ENCODE measurements at regions not wholly inside any gene's neighbourhood (a gene's known extent, or its start where the extent isn't known, plus 50 kb on each side); places are given as distances from the start of the nearest gene placed in this dataset.
"Not testable (repeated sequence)": the region's sequence is repeated elsewhere in the genome, so short reads cannot be mapped to it uniquely, and the experiment has no call there.

- DNase-seq = no peak
Measured at GRCh38 chr11:116326146-116326545, 446.6 kb downstream of the BUD13 start.

- no peak for DNase-seq
Measured at GRCh38 chr11:116325247-116325646, 447.5 kb downstream of the BUD13 start.

GRCh38 chr11:116324077-116324476 is 448.7 kb downstream of the BUD13 start:
- not testable (repeated sequence) for DNase-seq

GRCh38 chr11:116317212-116317611 is 455.6 kb downstream of the BUD13 start:
- DNase-seq = no peak

GRCh38 chr11:116314006-116314405 is 458.8 kb downstream of the BUD13 start:
- DNase-seq = no peak

- peak; percentile 90 for DNase-seq
Measured at GRCh38 chr11:116312570-116313391, 460.0 kb downstream of the BUD13 start.

GRCh38 chr11:116311206-116311605 is 461.6 kb downstream of the BUD13 start:
- DNase-seq = no peak

- DNase-seq = no peak
Measured at GRCh38 chr11:116310698-116311097, 462.1 kb downstream of the BUD13 start.

GRCh38 chr11:116310226-116310625 is 462.6 kb downstream of the BUD13 start:
- peak; percentile 43 for DNase-seq

- no peak for DNase-seq
Measured at GRCh38 chr11:116309446-116309845, 463.3 kb downstream of the BUD13 start.

GRCh38 chr11:116302756-116303155 is 470.0 kb downstream of the BUD13 start:
- no peak for DNase-seq

GRCh38 chr11:116301141-116301540 is 471.6 kb downstream of the BUD13 start:
- DNase-seq = no peak

- no peak for DNase-seq
Measured at GRCh38 chr11:116300232-116300631, 472.6 kb downstream of the BUD13 start.

GRCh38 chr11:116294630-116295029 is 478.2 kb downstream of the BUD13 start:
- DNase-seq = no peak

- DNase-seq = no peak
Measured at GRCh38 chr11:116287866-116288265, 484.9 kb downstream of the BUD13 start.

GRCh38 chr11:116285026-116285425 is 487.8 kb downstream of the BUD13 start:
- no peak for DNase-seq

GRCh38 chr11:116283300-116283699 is 489.5 kb downstream of the BUD13 start:
- DNase-seq = no peak

- DNase-seq = no peak
Measured at GRCh38 chr11:116282481-116282880, 490.3 kb downstream of the BUD13 start.

GRCh38 chr11:116281173-116282160 is 491.3 kb downstream of the BUD13 start:
- DNase-seq = no peak

GRCh38 chr11:116279511-116279910 is 493.3 kb downstream of the BUD13 start:
- DNase-seq = no peak

- no peak for DNase-seq
Measured at GRCh38 chr11:116278076-116278475, 494.7 kb downstream of the BUD13 start.

GRCh38 chr11:116276051-116277044 is 496.4 kb downstream of the BUD13 start:
- DNase-seq = peak; percentile 71

Data from left hindlimb (tissue), 1 donor.